ENCODE measurements at regions not wholly inside any gene's neighbourhood (a gene's known extent, or its start where the extent isn't known, plus 50 kb on each side); places are given as distances from the start of the nearest gene placed in this dataset.

DNA sequence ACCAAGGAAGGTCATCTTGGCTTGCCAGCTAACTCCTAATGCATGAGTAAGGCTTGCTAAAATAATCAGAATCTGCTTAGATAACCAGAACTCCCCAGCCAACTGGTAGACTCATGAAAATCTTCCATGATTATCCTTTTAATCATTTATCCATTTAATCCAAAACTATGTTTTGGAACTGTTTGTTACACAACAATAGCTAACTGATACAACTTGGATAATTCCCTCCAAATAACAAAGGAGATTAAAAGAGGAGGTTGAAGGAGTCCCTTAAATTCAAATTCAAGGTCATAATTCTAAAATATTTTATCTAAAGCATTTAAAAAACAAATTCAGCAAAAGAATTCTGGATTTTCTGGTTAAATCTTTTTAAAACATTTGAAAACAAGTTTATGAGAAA is 222.1 kb downstream of the DEPDC1B start:
- H2AK9ac ChIP-seq (replicated peaks; ENCODE audit: low read depth, low read length, poor library complexity): no peak overlapping the region
- no peak for DNase-seq
- dilution Hi-C loops (cut with HindIII; ENCODE audit: low sequenced_read_pairs, unreplicated experiment): no loop called here
- no peak overlapping the region for H3K9ac ChIP-seq (ENCODE audit: low read depth, low read length)
- no peak overlapping the region for H2BK5ac ChIP-seq (ENCODE audit: low read depth, low read length, poor library complexity, severe bottlenecking)
- TF ChIP-seq FOS (IDR thresholded peaks at IDR 0.05; ENCODE audit: low read depth, low read length) (no peak), MXI1 (IDR thresholded peaks at IDR 0.05; ENCODE audit: borderline replicate concordance, low read depth, low read length) (no peak), RFX5 (IDR thresholded peaks at IDR 0.05; ENCODE audit: low read depth, low read length) (no peak), SMC3 (IDR thresholded peaks at IDR 0.05; ENCODE audit: low read depth, low read length) (no peak), CHD1 (IDR thresholded peaks at IDR 0.05; ENCODE audit: low read depth, low read length) (no peak), BHLHE40 (IDR thresholded peaks at IDR 0.05; ENCODE audit: low read depth, low read length) (no peak), MAFK (IDR thresholded peaks at IDR 0.05; ENCODE audit: low read depth, low read length) (no peak), RCOR1 (IDR thresholded peaks at IDR 0.05; ENCODE audit: insufficient replicate concordance, low read length) (no peak), MAZ (IDR thresholded peaks at IDR 0.05; ENCODE audit: borderline replicate concordance, low read depth, low read length) (no peak), POLR2A (IDR thresholded peaks at IDR 0.05; ENCODE audit: low read depth, low read length) (no peak)
- TF ChIP-seq, protein P1, sequence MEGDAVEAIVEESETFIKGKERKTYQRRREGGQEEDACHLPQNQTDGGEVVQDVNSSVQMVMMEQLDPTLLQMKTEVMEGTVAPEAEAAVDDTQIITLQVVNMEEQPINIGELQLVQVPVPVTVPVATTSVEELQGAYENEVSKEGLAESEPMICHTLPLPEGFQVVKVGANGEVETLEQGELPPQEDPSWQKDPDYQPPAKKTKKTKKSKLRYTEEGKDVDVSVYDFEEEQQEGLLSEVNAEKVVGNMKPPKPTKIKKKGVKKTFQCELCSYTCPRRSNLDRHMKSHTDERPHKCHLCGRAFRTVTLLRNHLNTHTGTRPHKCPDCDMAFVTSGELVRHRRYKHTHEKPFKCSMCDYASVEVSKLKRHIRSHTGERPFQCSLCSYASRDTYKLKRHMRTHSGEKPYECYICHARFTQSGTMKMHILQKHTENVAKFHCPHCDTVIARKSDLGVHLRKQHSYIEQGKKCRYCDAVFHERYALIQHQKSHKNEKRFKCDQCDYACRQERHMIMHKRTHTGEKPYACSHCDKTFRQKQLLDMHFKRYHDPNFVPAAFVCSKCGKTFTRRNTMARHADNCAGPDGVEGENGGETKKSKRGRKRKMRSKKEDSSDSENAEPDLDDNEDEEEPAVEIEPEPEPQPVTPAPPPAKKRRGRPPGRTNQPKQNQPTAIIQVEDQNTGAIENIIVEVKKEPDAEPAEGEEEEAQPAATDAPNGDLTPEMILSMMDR (conservative IDR thresholded peaks at IDR 0.05; ENCODE audit: low read depth, low read length): no peak
- TF ChIP-seq, protein P2, sequence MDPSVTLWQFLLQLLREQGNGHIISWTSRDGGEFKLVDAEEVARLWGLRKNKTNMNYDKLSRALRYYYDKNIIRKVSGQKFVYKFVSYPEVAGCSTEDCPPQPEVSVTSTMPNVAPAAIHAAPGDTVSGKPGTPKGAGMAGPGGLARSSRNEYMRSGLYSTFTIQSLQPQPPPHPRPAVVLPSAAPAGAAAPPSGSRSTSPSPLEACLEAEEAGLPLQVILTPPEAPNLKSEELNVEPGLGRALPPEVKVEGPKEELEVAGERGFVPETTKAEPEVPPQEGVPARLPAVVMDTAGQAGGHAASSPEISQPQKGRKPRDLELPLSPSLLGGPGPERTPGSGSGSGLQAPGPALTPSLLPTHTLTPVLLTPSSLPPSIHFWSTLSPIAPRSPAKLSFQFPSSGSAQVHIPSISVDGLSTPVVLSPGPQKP (IDR thresholded peaks at IDR 0.05; ENCODE audit: borderline replicate concordance, low read depth, low read length): no peak
- TF ChIP-seq, protein P3, sequence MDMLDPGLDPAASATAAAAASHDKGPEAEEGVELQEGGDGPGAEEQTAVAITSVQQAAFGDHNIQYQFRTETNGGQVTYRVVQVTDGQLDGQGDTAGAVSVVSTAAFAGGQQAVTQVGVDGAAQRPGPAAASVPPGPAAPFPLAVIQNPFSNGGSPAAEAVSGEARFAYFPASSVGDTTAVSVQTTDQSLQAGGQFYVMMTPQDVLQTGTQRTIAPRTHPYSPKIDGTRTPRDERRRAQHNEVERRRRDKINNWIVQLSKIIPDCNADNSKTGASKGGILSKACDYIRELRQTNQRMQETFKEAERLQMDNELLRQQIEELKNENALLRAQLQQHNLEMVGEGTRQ (IDR thresholded peaks at IDR 0.05; ENCODE audit: low read depth, low read length): no peak
- H3K4me1 ChIP-seq (ENCODE audit: control insufficient read depth, insufficient read depth, low read length): no peaks in the 10 kb centered on the region
- H4K91ac ChIP-seq (ENCODE audit: insufficient read depth, low read depth, low read length): no peak overlapping the region
- no TSS peak for BruUV-seq (replicated peaks)
- H4K20me1 ChIP-seq (ENCODE audit: insufficient read depth, low read length): no peaks in the 10 kb centered on the region
- H4K5ac ChIP-seq (ENCODE audit: low read depth, low read length): no peak overlapping the region
- H2BK120ac ChIP-seq (ENCODE audit: low read depth, low read length): no peak overlapping the region
- no peaks in the 10 kb centered on the region for H3K79me1 ChIP-seq (ENCODE audit: low read depth in 1 of 2, low read length in 2 of 2)
- H3K27me3 ChIP-seq (ENCODE audit: control insufficient read depth, insufficient read depth, low read length): no peaks in the 10 kb centered on the region
- no peaks in the 10 kb centered on the region for H3K9me1 ChIP-seq (ENCODE audit: insufficient read depth, low read length)
- H2BK15ac ChIP-seq (ENCODE audit: low read depth, low read length): no peak overlapping the region
- no peak overlapping the region for H3K14ac ChIP-seq (replicated peaks; ENCODE audit: low read depth, low read length)
- H3K27ac ChIP-seq (ENCODE audit: insufficient read depth, low read length): no peak overlapping the region
- no peak overlapping the region for H3K56ac ChIP-seq (ENCODE audit: extremely low read depth, insufficient read depth, low read length)
- H3K23ac ChIP-seq (ENCODE audit: low read depth, low read length): no peak overlapping the region
- POLR2A ChIA-PET (ENCODE audit: unreplicated experiment): no interaction called here
- no peak overlapping the region for H3K18ac ChIP-seq (ENCODE audit: low read depth, low read length)
- in situ Hi-C loops (cut with MboI; ENCODE audit: low sequenced_read_pairs): no loop called here
- H3K4ac ChIP-seq (ENCODE audit: low read depth, low read length): no peak overlapping the region
- no peak overlapping the region for H2AK5ac ChIP-seq (ENCODE audit: low read depth, low read length)
- no peak overlapping the region for H2AFZ ChIP-seq (replicated peaks; ENCODE audit: low read length, poor library complexity)
- no peak overlapping the region for H2BK20ac ChIP-seq (ENCODE audit: low read depth, low read length)
- no peak overlapping the region for H4K8ac ChIP-seq (ENCODE audit: low read depth in 2 of 2, low read length in 2 of 2)
- intact Hi-C loops (cut with micrococcal nuclease): no loop called here
- no peak for ATAC-seq (ENCODE audit: low read depth)
- no peaks in the 10 kb centered on the region for H3K9me3 ChIP-seq (ENCODE audit: control insufficient read depth, insufficient read depth, low read length)
- H3K36me3 ChIP-seq (ENCODE audit: control insufficient read depth, insufficient read depth, low read length): no peaks in the 10 kb centered on the region
- CTCF ChIA-PET: no interaction called here
- no peak overlapping the region for H3K4me2 ChIP-seq (ENCODE audit: low read depth, low read length)
- no peak overlapping the region for H3K4me3 ChIP-seq (ENCODE audit: insufficient read depth, low read depth, low read length)
